Posterior cingulate gyrus (tissue), 11 donors: ENCODE measurements at regions not wholly inside any gene's neighbourhood (a gene's known extent, or its start where the extent isn't known, plus 50 kb on each side); places are given as distances from the start of the nearest gene placed in this dataset.
"Not testable (repeated sequence)": the region's sequence is repeated elsewhere in the genome, so short reads cannot be mapped to it uniquely, and the experiment has no call there.

Experiments
- DNase-seq, 10 donors: peaks; one replicate each; pipeline versions ENCODE4 v3.0.0 to v3.0.0-alpha.2; 2020 to 2021; ENCODE audit warnings: mixed read lengths in 3 of 10
- intact Hi-C: fragments of 100-400 bp; cut with DNase I; formaldehyde crosslinking; loops from one replicate; pipeline ENCODE4 v1.15.1; 2023

DNA sequence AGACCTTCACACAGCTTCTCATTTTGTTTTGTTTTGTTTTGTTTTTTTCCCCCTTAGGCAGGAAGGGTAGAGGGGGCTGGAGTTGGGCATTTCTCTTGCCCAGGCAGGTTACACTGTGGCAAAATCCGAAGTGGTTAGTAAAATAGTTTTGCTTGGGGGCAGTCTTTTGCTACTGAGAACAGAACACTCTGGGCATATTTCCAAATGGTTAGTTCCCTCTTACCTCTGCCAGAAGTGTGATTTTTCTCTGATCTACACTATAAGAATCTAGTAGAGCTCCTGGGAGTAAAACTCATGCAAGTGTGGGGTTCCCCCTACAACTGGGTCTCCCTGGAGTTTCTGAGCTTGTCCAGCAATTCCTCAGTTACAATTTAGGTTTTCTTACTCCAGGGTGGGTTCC lies 61.7 kb downstream of the NPS start:
- no peak for DNase-seq
- intact Hi-C loops: no loop called here

DNA sequence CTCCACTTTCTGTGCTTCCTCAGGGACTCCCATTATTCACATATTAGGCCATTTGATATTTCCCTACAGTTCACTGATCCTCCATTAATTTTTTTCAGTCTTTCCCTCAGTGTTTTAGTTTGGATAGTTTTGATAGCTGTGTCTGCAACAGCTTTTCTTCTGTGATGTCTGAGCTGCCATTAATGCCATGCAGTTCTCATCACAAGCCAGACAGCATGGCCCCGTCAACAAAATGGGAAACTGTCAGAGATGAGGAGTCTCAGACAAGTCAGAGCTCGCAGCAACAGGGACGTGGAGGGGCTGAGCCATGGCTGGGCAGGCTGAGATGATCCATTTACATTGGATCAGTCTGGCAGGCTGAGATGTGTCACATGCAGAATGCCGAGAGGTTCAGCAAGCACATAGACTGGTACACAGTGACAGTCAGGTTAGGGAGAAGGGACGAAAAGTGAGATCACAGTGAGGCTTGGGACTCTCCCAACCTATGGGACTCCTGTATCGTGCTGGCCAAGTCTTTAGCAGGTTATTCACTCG lies 65.4 kb downstream of the NPS start:
- DNase-seq: no peak
- intact Hi-C loops: no loop called here

DNA sequence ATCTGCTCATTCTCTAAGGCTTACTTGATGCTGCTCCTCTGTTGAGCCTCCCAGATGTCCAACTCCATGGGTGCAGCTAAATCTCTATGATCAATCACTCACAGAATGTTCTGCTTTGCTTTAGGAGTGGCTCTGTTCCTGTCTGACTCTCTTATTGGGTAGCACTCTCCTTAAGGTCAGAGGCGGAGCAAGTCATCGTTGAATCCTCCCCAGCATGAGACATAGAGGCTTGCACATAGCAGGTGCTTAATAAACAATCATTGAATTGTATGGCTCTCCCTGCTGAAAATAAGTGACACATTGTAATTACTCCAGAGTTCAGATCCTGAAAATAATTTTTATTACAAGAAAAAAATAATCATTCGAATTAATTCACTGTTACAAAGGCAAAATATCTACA lies 69.7 kb downstream of the NPS start:
- no peak for DNase-seq
- intact Hi-C loops: no loop called here

DNA sequence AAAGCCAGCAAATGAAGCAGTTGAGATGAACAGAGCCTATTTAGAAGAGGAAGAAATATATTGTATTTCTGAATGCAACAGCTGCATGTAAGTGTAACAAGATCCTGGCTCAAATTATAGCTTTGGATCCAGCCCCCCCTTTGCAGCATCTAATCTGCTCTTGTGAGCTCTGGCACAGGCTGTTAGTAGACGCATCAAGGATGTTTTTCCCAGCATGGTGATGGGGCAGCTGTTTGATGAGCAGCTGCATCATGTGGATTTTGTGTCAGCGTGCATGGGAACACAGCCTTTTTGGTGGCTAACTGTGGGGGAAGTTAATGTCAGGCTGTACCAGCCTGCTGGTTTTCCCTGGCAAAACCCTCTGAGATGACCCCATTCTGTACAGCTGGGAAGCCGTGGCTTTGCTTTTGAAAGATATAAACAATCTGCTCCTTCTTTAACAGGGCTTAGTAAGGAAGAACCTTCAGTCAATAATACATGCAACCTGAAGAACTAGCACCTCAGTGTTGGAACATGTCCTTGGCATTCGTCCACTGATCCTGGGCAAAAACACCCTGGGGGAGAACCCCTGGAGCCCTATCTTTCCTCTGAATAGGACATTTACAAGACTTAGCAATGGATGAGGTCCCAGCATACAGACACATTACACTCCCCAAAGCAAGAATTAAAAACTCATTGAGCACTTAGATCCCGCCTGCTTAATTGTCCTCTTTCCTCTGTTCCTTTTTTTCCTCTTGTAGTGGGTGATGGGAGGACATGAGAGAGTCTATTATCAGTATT lies 70.6 kb downstream of the NPS start:
- intact Hi-C loops: no loop called here
- DNase-seq: peak; percentile 51 to 97 (median 80)

DNA sequence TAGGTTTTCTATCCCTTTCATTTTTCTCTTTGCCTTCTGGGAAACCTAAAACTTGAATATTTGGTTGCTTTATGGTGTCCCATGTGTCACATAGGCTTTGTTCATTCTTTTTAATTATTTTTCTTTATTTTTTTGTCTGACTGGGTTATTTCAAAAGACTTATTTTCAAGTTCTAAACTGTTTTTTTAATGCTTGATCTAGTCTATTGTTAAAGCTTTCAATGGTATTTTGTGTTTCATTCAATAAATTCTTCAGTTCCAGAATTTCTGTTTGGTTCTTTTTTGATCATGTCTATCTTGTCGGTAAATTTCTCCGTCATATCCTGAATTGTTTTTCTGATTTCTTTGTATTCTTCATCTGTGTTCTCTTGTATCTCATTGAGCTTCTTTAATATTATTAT lies 86.8 kb downstream of the NPS start:
- no peak for DNase-seq
- intact Hi-C loops: no loop called here

DNA sequence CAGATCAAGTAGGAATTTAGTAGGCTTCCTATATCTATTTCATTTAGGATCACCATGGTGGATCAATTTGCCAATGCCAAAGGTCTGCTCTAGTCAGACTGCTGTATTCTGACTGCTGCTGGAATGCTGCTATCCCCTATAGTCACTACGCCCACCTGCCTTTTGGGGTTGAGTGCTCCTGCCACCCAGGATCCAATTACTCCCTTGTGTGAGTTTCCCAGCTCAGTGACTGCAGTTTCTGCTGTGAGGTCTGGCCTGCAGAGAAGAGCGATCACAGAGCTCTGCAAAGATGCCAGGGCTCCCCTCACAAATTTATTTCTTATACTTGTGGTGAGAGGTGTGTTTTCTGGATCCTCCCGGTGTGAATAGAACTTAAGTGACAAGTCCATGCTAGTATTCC lies 88.1 kb upstream of the FOXI2 start:
- intact Hi-C loops: no loop called here
- DNase-seq: no peak

DNA sequence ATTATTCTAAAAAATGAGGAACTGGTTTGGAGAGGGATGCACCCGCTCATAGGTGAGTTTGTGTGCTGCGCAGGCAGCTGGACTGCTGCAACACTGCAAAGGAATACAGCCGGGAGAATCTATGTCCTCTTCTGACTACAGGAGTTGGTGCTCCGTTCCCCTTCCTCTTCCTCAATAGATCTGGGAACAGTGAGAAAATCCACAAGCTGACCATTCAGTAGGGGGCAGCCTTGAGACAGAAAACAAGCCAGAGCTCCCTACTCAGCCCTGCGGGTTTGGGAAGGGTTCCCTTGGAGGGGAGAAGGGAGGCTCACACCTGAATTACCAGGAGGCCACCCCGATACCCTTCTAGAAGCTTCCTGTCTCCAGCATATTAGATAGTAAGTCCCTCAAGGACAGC lies 87.3 kb upstream of the FOXI2 start:
- DNase-seq: no peak

DNA sequence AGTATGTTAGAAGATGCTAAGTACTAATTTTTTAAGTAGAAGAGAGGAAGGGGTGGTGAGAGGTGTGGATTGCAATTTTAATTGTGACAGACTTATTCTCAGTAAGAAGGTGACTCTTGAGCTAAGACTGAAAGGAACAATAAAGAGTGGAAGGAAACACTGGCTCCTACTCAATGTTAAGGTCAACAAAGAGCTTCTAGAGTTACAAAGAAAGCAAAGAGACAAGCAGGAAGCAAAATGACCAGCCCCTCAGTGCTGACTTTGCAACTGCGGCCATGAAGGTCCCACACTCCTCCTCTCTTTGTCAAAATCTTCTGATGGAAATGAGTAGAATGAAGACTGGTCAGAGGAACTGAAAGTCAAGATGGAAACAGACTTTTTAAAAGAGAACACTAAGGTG lies 79.9 kb upstream of the FOXI2 start:
- DNase-seq: no peak
- intact Hi-C loops: no loop called here

More for the DNA sequence above, 87.3 kb upstream of the FOXI2 start:
- intact Hi-C loops: no loop called here

DNA sequence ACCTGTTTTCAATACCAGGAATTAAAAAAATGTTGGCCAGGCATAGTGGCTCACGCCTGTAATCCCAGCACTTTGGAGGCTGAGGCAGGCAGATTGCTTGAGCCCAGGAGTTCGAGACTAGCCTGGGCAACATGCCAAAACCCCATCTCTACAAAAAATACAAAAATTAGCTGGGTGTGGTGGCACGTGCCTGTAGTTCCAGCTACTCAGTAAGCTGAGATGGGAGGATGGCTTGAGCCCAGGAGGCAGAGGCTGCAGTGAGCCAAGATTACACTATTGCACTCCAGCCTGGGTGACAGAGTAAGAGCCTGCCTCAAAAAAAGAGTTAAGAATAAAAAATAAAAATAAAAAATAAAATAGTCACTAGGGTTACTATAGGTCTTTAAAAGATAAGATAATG lies 60.6 kb upstream of the FOXI2 start:
- DNase-seq, intact Hi-C loops: not testable (repeated sequence)

DNA sequence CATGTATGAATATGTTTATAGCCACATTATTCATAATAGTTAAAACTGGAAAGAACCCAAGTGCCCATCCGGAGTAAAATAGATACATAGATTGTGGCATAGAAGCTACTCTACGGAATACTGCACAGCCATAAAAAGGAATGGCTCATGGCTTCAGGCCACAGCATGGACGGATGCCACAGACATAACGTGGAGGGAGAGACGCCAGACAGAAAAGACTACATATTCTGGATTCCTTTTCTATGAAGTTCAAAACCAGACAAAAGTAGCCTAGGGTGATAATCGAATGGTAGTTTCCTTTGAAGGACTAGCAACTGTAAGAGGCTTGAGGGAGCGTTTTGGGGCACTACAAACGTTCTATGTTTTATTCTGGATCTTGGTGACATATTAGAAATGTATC lies 58.9 kb upstream of the FOXI2 start:
- DNase-seq: no peak
- intact Hi-C loops: no loop called here

DNA sequence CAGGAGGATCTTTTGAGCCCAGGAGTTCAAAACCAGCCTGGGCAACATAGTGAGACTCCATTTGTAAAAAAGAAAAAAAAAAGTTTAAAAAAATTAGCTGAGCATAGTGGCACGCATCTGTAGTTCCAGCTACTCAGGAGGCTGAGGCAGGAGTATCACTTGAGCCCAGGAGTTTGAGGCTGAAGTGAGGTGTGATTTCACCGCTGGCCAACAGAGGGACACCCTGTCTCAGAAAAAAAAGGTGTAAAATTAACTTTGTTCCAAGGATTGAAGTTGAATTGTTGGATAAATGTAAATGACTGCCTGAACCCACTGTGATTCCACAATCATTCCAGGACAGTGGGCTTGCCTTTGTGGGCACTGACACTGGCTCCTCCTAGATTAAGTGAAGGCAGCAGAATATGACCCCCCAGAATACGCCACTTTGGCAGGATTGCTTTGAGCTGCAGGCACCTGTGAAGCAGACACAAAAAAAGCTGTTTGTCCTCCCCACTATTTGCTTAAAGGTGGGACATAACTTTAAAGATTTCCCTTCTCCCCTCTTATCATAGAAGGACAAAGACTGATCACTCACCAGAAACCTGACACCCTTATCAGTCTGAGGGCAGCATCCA lies 57.2 kb upstream of the FOXI2 start:
- intact Hi-C loops: no loop called here
- DNase-seq: no peak
